PC-3 (cell line): ENCODE measurements at regions not wholly inside any gene's neighbourhood (a gene's known extent, or its start where the extent isn't known, plus 50 kb on each side); places are given as distances from the start of the nearest gene placed in this dataset.

ENCODE experiments used
- ATAC-seq: fragments of 200-7000 bp; cut with Tn5 transposase; 2 replicates; pipeline ENCODE4 v1.9.1; 2020; ENCODE audit warnings: mild to moderate bottlenecking, moderate library complexity
- BruUV-seq: library from RNA; stranded (reverse); fragments of 400-500 nt; replicated peaks from 2 replicates; lab custom pipeline; 2021; lab: Mats Ljungman, UMichigan
- CTCF ChIA-PET: fragments of 300-600 bp; sonication (Branson Sonifier 250); formaldehyde crosslinking; loops from one replicate; lab custom pipeline; 2022; ENCODE audit warnings: antibody characterized with exemption; lab: Charles Lee
- POLR2A ChIA-PET: fragments of 300-600 bp; sonication (Branson Sonifier 250); formaldehyde crosslinking; loops from one replicate; lab custom pipeline; 2022; ENCODE audit warnings: antibody characterized with exemption; ENCODE audit not compliant: unreplicated experiment; lab: Charles Lee
- DNase-seq: peaks from one replicate; pipeline ENCODE4 v3.0.0-alpha.2; 2015
- H2AFZ ChIP-seq: fragments of 300-600 bp; sonication (generic); 2 replicates; pipeline ENCODE4 v1.6.0; 2016; ENCODE audit warnings: antibody characterized with exemption, low read length
- H3F3A ChIP-seq: fragments of 300-600 bp; sonication (generic); one replicate; pipeline ENCODE4 v1.6.0; 2017; ENCODE audit warnings: antibody characterized with exemption, low read length, control low read depth, mild to moderate bottlenecking; ENCODE audit not compliant: unreplicated experiment
- H3K27ac ChIP-seq: fragments of 300-600 bp; sonication (generic); 2 replicates; pipeline ENCODE4 v1.5.1; 2016; ENCODE audit warnings: mild to moderate bottlenecking, low read length
- H3K27me3 ChIP-seq: fragments of 300-600 bp; sonication (generic); 2 replicates; pipeline ENCODE4 v1.6.1; 2016; ENCODE audit warnings: low read length, mixed read lengths
- H3K36me3 ChIP-seq: fragments of 300-600 bp; sonication (generic); 2 replicates; pipeline ENCODE4 v1.6.1; 2016; ENCODE audit warnings: low read depth, mixed run types, low read length, mixed read lengths
- H3K4me1 ChIP-seq: fragments of 300-600 bp; sonication (generic); 2 replicates; pipeline ENCODE4 v1.5.1; 2016; ENCODE audit warnings: low read length; ENCODE audit not compliant: insufficient read depth
- H3K4me2 ChIP-seq: fragments of 300-600 bp; sonication (generic); 2 replicates; pipeline ENCODE4 v1.6.0; 2016; ENCODE audit warnings: low read length
- H3K4me3 ChIP-seq: fragments of 300-600 bp; sonication (generic); 2 replicates; pipeline ENCODE4 v1.5.1; 2016; ENCODE audit warnings: mild to moderate bottlenecking, low read length, mixed read lengths
- H3K79me2 ChIP-seq: fragments of 300-600 bp; sonication (generic); 2 replicates; pipeline ENCODE4 v1.6.1; 2017; ENCODE audit warnings: low read length, mixed read lengths
- H3K9ac ChIP-seq: fragments of 300-600 bp; sonication (generic); 2 replicates; pipeline ENCODE4 v1.6.0; 2016; ENCODE audit warnings: mild to moderate bottlenecking, low read length
- H3K9me2 ChIP-seq: fragments of 300-600 bp; sonication (generic); replicated peaks from 2 replicates; pipeline ENCODE4 v1.6.1; 2016; ENCODE audit warnings: mixed run types, low read length, mixed read lengths
- H3K9me3 ChIP-seq: fragments of 300-600 bp; sonication (generic); 2 replicates; pipeline ENCODE4 v1.6.1; 2016; ENCODE audit warnings: low read length, mixed read lengths
- H4K20me1 ChIP-seq: fragments of 300-600 bp; sonication (generic); 2 replicates; pipeline ENCODE4 v1.6.1; 2016; ENCODE audit warnings: low read length, mixed read lengths
- CTCF ChIP-seq: fragments of 300-600 bp; sonication (generic); conservative IDR thresholded peaks from 2 replicates; pipeline ENCODE4 v1.5.1; 2017; ENCODE audit warnings: antibody characterized with exemption, low read depth, mild to moderate bottlenecking, low read length
- EZH2 ChIP-seq: fragments of 300-600 bp; sonication (generic); IDR thresholded peaks from one replicate; pipeline ENCODE4 v1.6.1; 2017; ENCODE audit warnings: antibody characterized with exemption, mild to moderate bottlenecking, low read length; ENCODE audit not compliant: unreplicated experiment
- EZH2phosphoT487 ChIP-seq: fragments of 300-600 bp; sonication (generic); IDR thresholded peaks from 2 replicates; pipeline ENCODE4 v1.6.1; 2018; ENCODE audit warnings: mild to moderate bottlenecking, antibody characterized with exemption, low read length, borderline replicate concordance
- intact Hi-C: fragments of 100-400 bp; cut with micrococcal nuclease; formaldehyde crosslinking; loops from 2 replicates; pipeline ENCODE4 v1.9.0; 2023

- no peak for DNase-seq
- H4K20me1 ChIP-seq = no peaks in the 10 kb centered on the region
- ChIA-PET CTCF (no interaction called here), POLR2A (no interaction called here)
- H3K4me2 ChIP-seq = no peak overlapping the region
- no peak for TF ChIP-seq CTCF
- no peak for TF ChIP-seq EZH2
- TF ChIP-seq EZH2phosphoT487 = no peak
- H3F3A ChIP-seq = no peaks in the 10 kb centered on the region
- no peaks in the 10 kb centered on the region for H3K9me2 ChIP-seq
- no peak for ATAC-seq
- H2AFZ ChIP-seq = no peak overlapping the region
- H3K27ac ChIP-seq = no peak overlapping the region
- H3K4me3 ChIP-seq = no peak overlapping the region
- no TSS peak for BruUV-seq
- H3K79me2 ChIP-seq = no peaks in the 10 kb centered on the region
- H3K9ac ChIP-seq = no peak overlapping the region
- no peaks in the 10 kb centered on the region for H3K27me3 ChIP-seq
- peaks cover 7% of the 10 kb centered on the region; the same call in 1 of the 2 replicates for H3K4me1 ChIP-seq
- 0 out of 2 replicates have a peak, but pooled peaks cover 3% of the 10 kb centered on the region for H3K36me3 ChIP-seq
- peaks cover 10% of the 10 kb centered on the region for H3K9me3 ChIP-seq
- intact Hi-C loops = no loop called here
Observed at GRCh38 chr3:106323586-106323985, 454.8 kb upstream of the CBLB start.

- ChIA-PET POLR2A (no interaction called here), CTCF (no interaction called here)
- no peaks in the 10 kb centered on the region for H3F3A ChIP-seq
- peak; percentile 16 for DNase-seq
- intact Hi-C loops = no loop called here
- H3K27me3 ChIP-seq = no peaks in the 10 kb centered on the region
- H4K20me1 ChIP-seq = no peaks in the 10 kb centered on the region
- H3K4me3 ChIP-seq = no peak overlapping the region
- H3K4me1 ChIP-seq = peaks cover 7% of the 10 kb centered on the region; the same call in 1 of the 2 replicates
- TF ChIP-seq EZH2 = no peak
- no peak for TF ChIP-seq CTCF
- TF ChIP-seq EZH2phosphoT487 = no peak
- ATAC-seq = peak; percentile 43; the same call in 1 of the 2 replicates
- H3K9me3 ChIP-seq = peaks cover 10% of the 10 kb centered on the region
- no peak overlapping the region for H3K9ac ChIP-seq
- 0 out of 2 replicates have a peak overlapping the region, but pooled peaks have one; percentile 2 for H3K27ac ChIP-seq
- no peaks in the 10 kb centered on the region for H3K79me2 ChIP-seq
- H3K9me2 ChIP-seq = no peaks in the 10 kb centered on the region
- BruUV-seq = no TSS peak
- peak overlapping the region; percentile 1; the same call in 1 of the 2 replicates for H3K4me2 ChIP-seq
- peak overlapping the region; percentile 4 for H2AFZ ChIP-seq
- 0 out of 2 replicates have a peak, but pooled peaks cover 3% of the 10 kb centered on the region for H3K36me3 ChIP-seq
Observed at GRCh38 chr3:106326941-106327695, 458.3 kb upstream of the CBLB start.

GRCh38 chr3:106327696-106328025, 458.8 kb upstream of the CBLB start:
- Histone ChIP-seq H3K4me1 (peaks cover 10% of the 10 kb centered on the region), H3K4me2 (no peak overlapping the region), H4K20me1 (no peaks in the 10 kb centered on the region), H3K79me2 (no peaks in the 10 kb centered on the region), H3K9ac (no peak overlapping the region), H3K27ac (0 out of 2 replicates have a peak overlapping the region, but pooled peaks have one; percentile 2), H3K27me3 (no peaks in the 10 kb centered on the region), H2AFZ (0 out of 2 replicates have a peak overlapping the region, but pooled peaks have one; percentile 4), H3K4me3 (no peak overlapping the region), H3K9me2 (no peaks in the 10 kb centered on the region), H3K9me3 (peaks cover 10% of the 10 kb centered on the region), H3K36me3 (0 out of 2 replicates have a peak, but pooled peaks cover 3% of the 10 kb centered on the region), H3F3A (no peaks in the 10 kb centered on the region)
- TF ChIP-seq CTCF = no peak
- TF ChIP-seq EZH2phosphoT487 = no peak
- no peak for TF ChIP-seq EZH2
- intact Hi-C loops = no loop called here
- ChIA-PET CTCF (no interaction called here), POLR2A (no interaction called here)
- no TSS peak for BruUV-seq
- DNase-seq (no peak), ATAC-seq (no peak)
